OCI-LY1 (cell line): ENCODE measurements at regions not wholly inside any gene's neighbourhood (a gene's known extent, or its start where the extent isn't known, plus 50 kb on each side); places are given as distances from the start of the nearest gene placed in this dataset.

Source experiments
- EZH2 ChIP-seq: fragments of 200-600 bp; sonication (generic), shearing (Covaris generic); IDR thresholded peaks from 2 replicates; pipeline ENCODE4 v1.8.0; 2017; ENCODE audit warnings: borderline replicate concordance, mixed run types, mild to moderate bottlenecking, antibody characterized with exemption, low read length, moderate library complexity, mixed read lengths
- TF ChIP-seq, protein P1 (sequence below): fragments of 200-600 bp; sonication (generic), shearing (Covaris generic); IDR thresholded peaks from 2 replicates; pipeline ENCODE4 v1.5.1; 2017; ENCODE audit warnings: mild to moderate bottlenecking, antibody characterized with exemption, low read length, moderate library complexity, mixed read lengths

DNA sequence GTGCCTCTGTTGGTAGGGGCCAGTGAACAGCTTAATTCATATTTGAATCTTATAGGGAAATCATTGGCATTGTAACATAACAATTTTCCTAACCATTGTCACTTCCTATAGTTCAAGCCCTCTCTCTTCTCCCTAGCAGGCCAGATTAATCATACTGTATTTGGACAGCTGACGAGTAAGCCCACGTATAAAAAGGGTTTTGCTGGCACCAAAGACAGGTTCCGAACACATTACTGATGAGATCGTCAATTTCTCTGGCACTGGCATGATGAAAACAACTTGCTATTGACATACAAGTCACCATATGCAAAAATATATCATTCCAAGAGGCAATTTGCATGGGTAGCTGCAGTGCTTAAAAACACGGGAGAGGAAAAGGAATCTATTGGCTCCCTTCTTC, 891.1 kb upstream of the AUTS2 start:
- TF ChIP-seq, protein P1, sequence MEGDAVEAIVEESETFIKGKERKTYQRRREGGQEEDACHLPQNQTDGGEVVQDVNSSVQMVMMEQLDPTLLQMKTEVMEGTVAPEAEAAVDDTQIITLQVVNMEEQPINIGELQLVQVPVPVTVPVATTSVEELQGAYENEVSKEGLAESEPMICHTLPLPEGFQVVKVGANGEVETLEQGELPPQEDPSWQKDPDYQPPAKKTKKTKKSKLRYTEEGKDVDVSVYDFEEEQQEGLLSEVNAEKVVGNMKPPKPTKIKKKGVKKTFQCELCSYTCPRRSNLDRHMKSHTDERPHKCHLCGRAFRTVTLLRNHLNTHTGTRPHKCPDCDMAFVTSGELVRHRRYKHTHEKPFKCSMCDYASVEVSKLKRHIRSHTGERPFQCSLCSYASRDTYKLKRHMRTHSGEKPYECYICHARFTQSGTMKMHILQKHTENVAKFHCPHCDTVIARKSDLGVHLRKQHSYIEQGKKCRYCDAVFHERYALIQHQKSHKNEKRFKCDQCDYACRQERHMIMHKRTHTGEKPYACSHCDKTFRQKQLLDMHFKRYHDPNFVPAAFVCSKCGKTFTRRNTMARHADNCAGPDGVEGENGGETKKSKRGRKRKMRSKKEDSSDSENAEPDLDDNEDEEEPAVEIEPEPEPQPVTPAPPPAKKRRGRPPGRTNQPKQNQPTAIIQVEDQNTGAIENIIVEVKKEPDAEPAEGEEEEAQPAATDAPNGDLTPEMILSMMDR, result no peak
- no peak for TF ChIP-seq EZH2
